T-cell (primary cell): ENCODE measurements at regions not wholly inside any gene's neighbourhood (a gene's known extent, or its start where the extent isn't known, plus 50 kb on each side); places are given as distances from the start of the nearest gene placed in this dataset.
"Not testable (repeated sequence)": the region's sequence is repeated elsewhere in the genome, so short reads cannot be mapped to it uniquely, and the experiment has no call there.

Experiments used
- ATAC-seq, 4 experiments: fragments of 200-7000 bp in 3 of 4; fragments of 150-1000 bp in 1 of 4; cut with Tn5 transposase; replicated peaks in 1 of 4; 1 replicate in 3 of 4; 2 replicates in 1 of 4; pipeline ENCODE4 v1.10.0; 2021; ENCODE audit warnings: moderate library complexity in 3 of 4, mild to moderate bottlenecking in 2 of 4, moderate number of reproducible peaks in 1 of 4
- CTCF ChIA-PET, 2 donors: fragments of 300-600 bp; sonication (Branson Sonifier 250); formaldehyde crosslinking; loops; one replicate each; lab custom pipeline; 2022; ENCODE audit warnings: antibody characterized with exemption in 2 of 2; lab: Charles Lee
- POLR2A ChIA-PET, 2 donors: fragments of 300-600 bp; sonication (Branson Sonifier 250); formaldehyde crosslinking; loops; one replicate each; lab custom pipeline; 2022; ENCODE audit warnings: antibody characterized with exemption in 2 of 2; lab: Charles Lee
- DNase-seq, 35 experiments: peaks; one replicate each; pipeline versions ENCODE4 v3.0.0 to v3.0.0-alpha.2; 2013 to 2023
- H3K27ac ChIP-seq: one replicate; pipeline ENCODE4 v1.5.1; 2013; ENCODE audit warnings: low read length
- H3K27me3 ChIP-seq, 2 experiments: replicated peaks in 1 of 2; 1 replicate in 1 of 2; 2 replicates in 1 of 2; pipeline versions ENCODE4 v1.6.1 to v1.7.0; 2013; ENCODE audit warnings: low read length in 1 of 2, mixed read lengths in 1 of 2; ENCODE audit not compliant: control insufficient read depth in 2 of 2, insufficient read depth in 2 of 2; ENCODE audit errors: extremely low read depth in 1 of 2
- H3K36me3 ChIP-seq, 2 donors: 1 replicate in 1 of 2; 2 replicates in 1 of 2; pipeline versions ENCODE4 v1.6.1 to v1.7.0; 2013; ENCODE audit warnings: low read length in 1 of 2; ENCODE audit not compliant: control insufficient read depth in 2 of 2, insufficient read depth in 1 of 2; ENCODE audit errors: extremely low read depth in 1 of 2
- H3K4me1 ChIP-seq, 2 experiments: 1 replicate in 1 of 2; 2 replicates in 1 of 2; pipeline versions ENCODE4 v1.6.1 to v1.7.0; 2013; ENCODE audit warnings: low read length in 2 of 2, mixed read lengths in 1 of 2; ENCODE audit not compliant: insufficient read depth in 2 of 2, control insufficient read depth in 1 of 2; ENCODE audit errors: extremely low read depth in 1 of 2
- H3K4me3 ChIP-seq, 2 donors: 1 replicate in 1 of 2; 2 replicates in 1 of 2; pipeline versions ENCODE4 v1.5.1 to v1.7.0; 2013; ENCODE audit warnings: mild to moderate bottlenecking in 2 of 2, low read length in 1 of 2, moderate library complexity in 1 of 2; ENCODE audit not compliant: control insufficient read depth in 1 of 2; ENCODE audit errors: extremely low read depth in 1 of 2
- H3K9me3 ChIP-seq: 2 replicates; pipeline ENCODE4 v1.7.0; 2013
- H3K27ac Mint-ChIP-seq, 2 donors: one replicate each; pipeline ENCODE4 v1.8.0; 2020 to 2021; ENCODE audit warnings: mild to moderate bottlenecking in 2 of 2, mixed read lengths in 2 of 2
- H3K27me3 Mint-ChIP-seq, 2 donors: one replicate each; pipeline ENCODE4 v1.8.0; 2021 to 2022; ENCODE audit warnings: mixed read lengths in 2 of 2
- H3K36me3 Mint-ChIP-seq: one replicate; pipeline ENCODE4 v1.8.0; 2021; ENCODE audit warnings: mixed read lengths
- H3K4me1 Mint-ChIP-seq, 3 donors: one replicate each; pipeline ENCODE4 v1.8.0; 2020 to 2022; ENCODE audit warnings: mixed read lengths in 3 of 3, mild to moderate bottlenecking in 1 of 3
- H3K4me3 Mint-ChIP-seq, 3 donors: one replicate each; pipeline ENCODE4 v1.8.0; 2020 to 2022; ENCODE audit warnings: mild to moderate bottlenecking in 3 of 3, mixed read lengths in 3 of 3, moderate library complexity in 3 of 3
- H3K9me3 Mint-ChIP-seq, 3 donors: one replicate each; pipeline ENCODE4 v1.8.0; 2020 to 2022; ENCODE audit warnings: mixed read lengths in 3 of 3
- WGBS: methylation state at CpG from one replicate; pipeline ENCODE4 v1.1.5; 2013; ENCODE audit warnings: missing lambda C conversion rate; ENCODE audit not compliant: insufficient coverage; 5-methylcytosine and 5-hydroxymethylcytosine counted together

DNA sequence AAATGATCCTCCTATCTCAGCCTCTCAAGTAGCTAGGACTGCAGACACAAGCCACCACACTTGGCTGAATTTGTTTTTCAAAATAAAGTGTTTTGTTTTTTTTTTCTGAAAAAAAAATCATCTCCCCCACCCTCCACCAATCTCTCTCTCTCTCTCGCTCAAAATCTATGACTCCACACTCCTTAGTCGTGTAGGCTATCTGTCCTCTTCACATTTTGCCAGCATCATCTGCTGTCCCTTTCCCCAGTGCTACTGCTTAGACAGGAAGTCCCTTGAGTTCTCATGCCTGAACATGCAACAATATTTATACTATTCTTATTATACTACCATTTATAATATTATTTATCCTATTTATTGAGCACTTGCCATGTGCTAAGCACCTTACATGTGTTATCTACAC is 80.7 kb upstream of the TMEM164 start:
- POLR2A ChIA-PET: no interaction called here
- Histone ChIP-seq H3K27me3 (no peaks in the 10 kb centered on the region), H3K4me3 (no peak overlapping the region), H3K9me3 (no peaks in the 10 kb centered on the region), H3K27ac (no peak overlapping the region), H3K36me3 (no peaks in the 10 kb centered on the region), H3K4me1 (no peaks in the 10 kb centered on the region)
- H3K27ac Mint-ChIP-seq: no peak overlapping the region
- no peaks in the 10 kb centered on the region for H3K36me3 Mint-ChIP-seq
- H3K27me3 Mint-ChIP-seq: peaks cover 0 to 4% of the 10 kb centered on the region in 2 donors
- no peaks in the 10 kb centered on the region for H3K4me1 Mint-ChIP-seq
- no peak for ATAC-seq
- 60% methylated on average over 2 of the region's 2 CpGs for WGBS
- no peak overlapping the region for H3K4me3 Mint-ChIP-seq
- H3K9me3 Mint-ChIP-seq: no peaks in the 10 kb centered on the region
- CTCF ChIA-PET: no interaction called here
- no peak for DNase-seq

DNA sequence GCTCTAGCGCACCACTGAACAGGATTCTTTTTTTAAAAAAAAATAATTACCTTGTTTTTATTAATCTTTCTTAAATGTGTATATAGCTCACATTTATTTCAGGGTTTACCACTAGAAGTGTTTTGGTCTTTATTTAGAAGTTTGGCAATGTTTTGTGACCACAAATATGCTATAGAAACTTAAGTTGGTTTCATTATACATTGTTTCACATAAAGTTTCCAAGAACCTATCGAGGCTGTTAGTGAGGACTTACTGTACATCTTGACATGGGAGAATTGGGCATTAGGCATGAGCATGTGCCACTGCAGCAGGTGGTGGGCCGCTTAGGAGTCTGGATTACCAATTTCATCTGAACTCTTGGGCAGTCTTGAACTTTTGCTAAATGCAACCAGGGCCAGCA is 77.9 kb upstream of the TMEM164 start:
- H3K4me3 ChIP-seq, H3K4me1 ChIP-seq, H3K4me1 Mint-ChIP-seq, H3K36me3 Mint-ChIP-seq, ATAC-seq, H3K9me3 Mint-ChIP-seq, H3K27me3 ChIP-seq, H3K36me3 ChIP-seq, H3K27me3 Mint-ChIP-seq, POLR2A ChIA-PET, CTCF ChIA-PET, DNase-seq, H3K9me3 ChIP-seq, H3K27ac Mint-ChIP-seq, H3K27ac ChIP-seq, H3K4me3 Mint-ChIP-seq: not testable (repeated sequence)
- WGBS: no CpG with 5 or more reads among the region's 3 CpGs

DNA sequence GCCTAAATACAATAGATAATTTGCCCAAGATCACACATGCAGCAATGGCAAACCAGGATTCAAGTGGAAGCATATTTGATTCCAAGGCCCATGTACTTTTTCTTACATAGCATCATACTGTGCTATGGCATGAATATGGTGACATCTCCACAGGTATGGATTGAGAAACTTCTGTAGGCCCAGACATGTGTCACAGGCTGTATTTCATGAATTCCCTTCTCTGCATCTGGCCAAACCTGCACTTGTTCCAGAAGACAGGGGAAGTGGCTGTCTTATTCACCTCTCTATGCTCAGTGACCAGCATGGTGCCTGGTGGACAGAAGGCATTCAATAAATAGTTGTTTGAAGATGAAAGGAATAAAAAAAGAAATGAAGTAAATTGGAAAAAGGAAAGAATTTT is 77.3 kb upstream of the TMEM164 start:
- Histone ChIP-seq H3K9me3 (no peaks in the 10 kb centered on the region), H3K4me3 (no peak overlapping the region), H3K27ac (no peak overlapping the region), H3K27me3 (no peaks in the 10 kb centered on the region), H3K36me3 (no peaks in the 10 kb centered on the region), H3K4me1 (no peaks in the 10 kb centered on the region)
- H3K36me3 Mint-ChIP-seq: no peaks in the 10 kb centered on the region
- H3K9me3 Mint-ChIP-seq: no peaks in the 10 kb centered on the region
- peaks cover 0 to 4% of the 10 kb centered on the region in 2 donors for H3K27me3 Mint-ChIP-seq
- ChIA-PET CTCF (no interaction called here), POLR2A (no interaction called here)
- no peaks in the 10 kb centered on the region for H3K4me1 Mint-ChIP-seq
- ATAC-seq: no peak
- DNase-seq: no peak
- H3K27ac Mint-ChIP-seq: no peak overlapping the region
- no peak overlapping the region for H3K4me3 Mint-ChIP-seq

DNA sequence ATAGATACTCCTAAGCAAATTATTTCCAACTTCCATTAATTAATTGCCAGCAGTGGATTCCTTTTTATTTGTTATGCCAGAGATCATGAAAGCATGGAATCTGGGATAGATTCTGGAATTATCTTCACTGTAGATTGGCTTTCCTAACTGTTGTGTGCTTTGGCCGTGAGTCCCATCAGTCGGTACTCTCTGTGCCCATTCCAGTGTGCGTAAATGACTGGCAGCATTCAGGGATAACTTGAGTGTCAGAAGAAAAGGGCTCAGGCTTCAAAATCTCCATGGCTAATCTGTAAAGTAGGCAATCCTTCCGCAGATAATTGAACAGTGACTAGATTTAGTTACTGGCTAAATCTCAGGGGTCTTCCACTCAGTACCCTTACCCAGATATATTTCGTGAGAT is 76.8 kb upstream of the TMEM164 start:
- WGBS: 88% methylated on average over 4 of the region's 5 CpGs
- Mint-ChIP-seq H3K4me1 (no peaks in the 10 kb centered on the region), H3K27me3 (peaks cover 0 to 4% of the 10 kb centered on the region in 2 donors), H3K4me3 (no peak overlapping the region), H3K9me3 (no peaks in the 10 kb centered on the region), H3K27ac (no peak overlapping the region), H3K36me3 (no peaks in the 10 kb centered on the region)
- DNase-seq (no peak), ATAC-seq (no peak)
- Histone ChIP-seq H3K9me3 (no peaks in the 10 kb centered on the region), H3K27me3 (no peaks in the 10 kb centered on the region), H3K4me3 (no peak overlapping the region), H3K4me1 (no peaks in the 10 kb centered on the region), H3K36me3 (no peaks in the 10 kb centered on the region), H3K27ac (no peak overlapping the region)
- ChIA-PET CTCF (no interaction called here), POLR2A (no interaction called here)

DNA sequence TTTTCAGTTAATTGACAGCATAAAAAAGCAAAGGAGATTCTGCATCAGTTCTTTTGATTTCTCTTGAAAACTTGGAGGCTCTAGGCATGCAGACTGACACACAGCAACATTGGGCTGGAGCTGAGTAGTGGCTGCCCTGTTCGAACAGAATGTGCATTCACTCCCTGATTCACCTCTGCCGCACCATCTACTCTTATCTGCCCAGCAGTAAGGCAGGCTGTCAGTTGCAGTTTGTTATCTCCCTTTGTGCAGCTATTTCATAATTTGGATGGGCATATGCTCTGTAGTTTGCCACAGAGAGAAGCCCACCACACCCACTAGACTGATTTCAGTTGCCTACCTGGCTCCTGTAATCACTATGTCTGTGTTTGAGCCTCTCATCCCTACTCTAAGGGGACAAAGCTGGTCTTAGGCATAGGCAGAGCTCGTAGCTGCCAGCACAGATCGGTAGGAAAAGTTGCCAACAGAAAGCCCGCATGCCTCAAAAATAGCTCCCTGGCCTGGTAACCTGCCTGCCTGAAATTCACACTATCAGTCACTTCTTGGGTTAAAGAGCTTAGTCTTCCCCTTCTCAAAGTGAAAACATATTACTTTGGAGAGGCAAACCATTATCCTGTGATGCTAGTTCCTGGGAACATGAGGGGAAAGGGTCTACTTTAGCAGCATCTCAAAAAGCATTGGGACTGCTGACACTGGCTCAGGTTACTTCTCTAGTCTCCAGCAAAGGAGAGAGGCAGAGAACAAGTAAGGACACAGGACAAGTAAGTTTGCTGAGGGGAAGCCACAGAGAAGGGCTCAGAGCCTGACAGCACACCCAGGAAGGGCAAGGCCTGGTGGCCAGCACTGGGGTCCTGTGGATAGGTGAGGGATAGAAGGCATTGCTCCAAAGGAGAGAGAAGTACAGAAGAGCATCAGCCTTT is 75.9 kb upstream of the TMEM164 start:
- Mint-ChIP-seq H3K36me3 (no peaks in the 10 kb centered on the region), H3K9me3 (no peaks in the 10 kb centered on the region), H3K4me1 (no peaks in the 10 kb centered on the region), H3K27me3 (peaks cover 0 to 4% of the 10 kb centered on the region in 2 donors), H3K4me3 (no peak overlapping the region), H3K27ac (no peak overlapping the region)
- Histone ChIP-seq H3K9me3 (no peaks in the 10 kb centered on the region), H3K27ac (no peak overlapping the region), H3K27me3 (no peaks in the 10 kb centered on the region), H3K36me3 (no peaks in the 10 kb centered on the region), H3K4me1 (no peaks in the 10 kb centered on the region), H3K4me3 (no peak overlapping the region)
- CTCF ChIA-PET: interaction anchor here in 1 of 2 donors (0.8 kb wide), 1 partner anchor 70 kb away, joined by 3 read pairs; no protein-coding TSS in a partner anchor
- ATAC-seq (no peak), DNase-seq (no peak)
- WGBS: 92% methylated on average over 2 of the region's 5 CpGs
- POLR2A ChIA-PET: no interaction called here

DNA sequence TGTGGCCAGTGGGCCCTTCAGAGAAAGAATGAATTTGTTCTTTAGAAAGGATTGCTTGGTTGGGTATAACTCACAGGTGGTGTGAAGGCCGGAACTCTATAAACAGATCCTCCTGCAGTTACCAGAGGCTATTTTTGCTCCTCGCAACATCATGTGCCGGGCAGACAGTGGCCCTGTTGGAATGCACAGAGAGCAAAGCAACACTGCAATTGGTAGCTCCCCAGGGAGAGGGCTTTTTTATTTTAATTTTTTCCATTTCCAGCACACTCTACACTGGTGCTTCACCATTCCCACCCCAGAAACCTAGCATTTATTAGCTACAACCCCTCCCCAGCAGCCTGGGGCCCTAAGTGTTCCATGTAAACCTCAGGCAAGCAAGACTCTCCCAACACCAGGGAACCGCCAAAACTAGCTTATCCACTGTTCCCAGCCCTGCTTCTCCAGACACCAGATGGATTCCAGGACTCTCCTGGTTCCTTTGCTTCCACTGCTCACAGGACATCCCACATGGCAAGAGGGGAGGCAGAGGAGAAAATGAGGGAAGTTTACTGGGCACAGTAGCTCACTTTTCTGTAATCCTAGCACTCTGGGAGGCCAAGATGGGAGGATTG is 75.1 kb upstream of the TMEM164 start:
- DNase-seq: no peak
- WGBS: no CpG with 5 or more reads among the region's 4 CpGs
- Mint-ChIP-seq H3K27me3 (no peaks in the 10 kb centered on the region), H3K4me3 (no peak overlapping the region), H3K27ac (no peak overlapping the region), H3K4me1 (no peaks in the 10 kb centered on the region), H3K36me3 (no peaks in the 10 kb centered on the region), H3K9me3 (no peaks in the 10 kb centered on the region)
- no peak for ATAC-seq
- POLR2A ChIA-PET: no interaction called here
- Histone ChIP-seq H3K4me3 (no peak overlapping the region), H3K36me3 (no peaks in the 10 kb centered on the region), H3K27ac (no peak overlapping the region), H3K27me3 (no peaks in the 10 kb centered on the region), H3K9me3 (no peaks in the 10 kb centered on the region), H3K4me1 (no peaks in the 10 kb centered on the region)
- CTCF ChIA-PET: interaction anchor here (0.7 to 0.8 kb wide), 2 partner anchors 38 to 71 kb away, joined by 3 to 5 read pairs; no protein-coding TSS in a partner anchor
